ENCODE measurements at regions not wholly inside any gene's neighbourhood (a gene's known extent, or its start where the extent isn't known, plus 50 kb on each side); places are given as distances from the start of the nearest gene placed in this dataset.
"Not testable (repeated sequence)": the region's sequence is repeated elsewhere in the genome, so short reads cannot be mapped to it uniquely, and the experiment has no call there.

- peak in 3 of 4 experiments; percentile 6 to 46 (median 42) for DNase-seq
Measured at GRCh38 chr14:55807053-55807880, 227.3 kb downstream of the KTN1 start.

- DNase-seq: no peak
Measured at GRCh38 chr14:55807881-55808379, 227.9 kb downstream of the KTN1 start.

GRCh38 chr14:55813630-55814029 lies 233.6 kb downstream of the KTN1 start:
- DNase-seq: no peak

GRCh38 chr14:55814064-55814463 lies 234.1 kb downstream of the KTN1 start:
- no peak for DNase-seq

GRCh38 chr14:55814873-55815272 lies 234.9 kb downstream of the KTN1 start:
- DNase-seq: no peak

GRCh38 chr14:55816225-55816624 lies 236.2 kb downstream of the KTN1 start:
- no peak for DNase-seq

- no peak for DNase-seq
Measured at GRCh38 chr14:55819610-55820304, 239.8 kb downstream of the KTN1 start.

- DNase-seq: no peak
Measured at GRCh38 chr14:55822906-55823305, 242.9 kb downstream of the KTN1 start.

GRCh38 chr14:55832122-55832911 lies 252.3 kb downstream of the KTN1 start:
- DNase-seq: no peak

GRCh38 chr14:55832974-55833373 lies 253.0 kb downstream of the KTN1 start:
- DNase-seq: no peak

GRCh38 chr14:55834390-55834789 lies 254.4 kb downstream of the KTN1 start:
- no peak for DNase-seq

- DNase-seq: no peak
Measured at GRCh38 chr14:55835985-55836384, 256.0 kb downstream of the KTN1 start.

- DNase-seq: no peak
Measured at GRCh38 chr14:55837467-55837866, 257.5 kb downstream of the KTN1 start.

GRCh38 chr14:55838529-55839052 lies 258.6 kb downstream of the KTN1 start:
- DNase-seq: no peak

- DNase-seq: not testable (repeated sequence)
Measured at GRCh38 chr14:55839301-55839947, 259.4 kb downstream of the KTN1 start.

- DNase-seq: no peak
Measured at GRCh38 chr14:55840821-55841220, 260.8 kb downstream of the KTN1 start.

GRCh38 chr14:55841625-55842024 lies 261.6 kb downstream of the KTN1 start:
- no peak for DNase-seq

GRCh38 chr14:55843718-55844403 lies 263.9 kb downstream of the KTN1 start:
- DNase-seq: no peak

GRCh38 chr14:55845963-55846825 lies 266.2 kb downstream of the KTN1 start:
- no peak for DNase-seq

- DNase-seq: no peak
Measured at GRCh38 chr14:55846826-55847446, 266.9 kb downstream of the KTN1 start.

Measured in activated CD4-positive, CD25-positive, alpha-beta regulatory T cell (primary cell).